HG03442 (cell line): ENCODE measurements at regions not wholly inside any gene's neighbourhood (a gene's known extent, or its start where the extent isn't known, plus 50 kb on each side); places are given as distances from the start of the nearest gene placed in this dataset.

Experiments used
- ATAC-seq: cut with Tn5 transposase; IDR thresholded peaks from one replicate; pipeline ENCODE4 v1.9.1; 2021; ENCODE audit warnings: mild to moderate bottlenecking, moderate library complexity; ENCODE audit not compliant: unreplicated experiment

DNA sequence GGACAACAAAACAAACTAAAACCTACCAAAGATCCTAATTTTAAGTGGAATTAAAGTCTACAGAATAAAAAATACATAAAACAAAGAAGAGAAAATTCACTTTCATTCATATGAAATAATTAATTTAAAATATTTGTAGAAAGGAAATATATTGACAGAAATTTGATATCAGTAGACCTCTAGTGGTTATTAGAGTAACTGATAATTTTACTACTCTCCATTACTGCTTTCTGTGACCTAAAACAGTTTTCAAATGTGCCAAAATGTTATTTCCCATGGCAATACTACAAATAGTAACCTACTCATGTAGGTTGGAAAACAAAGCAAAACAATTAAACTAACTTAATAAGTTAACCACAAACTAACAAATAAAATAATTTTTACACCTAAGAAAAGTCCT lies 147.1 kb downstream of the NOL4 start:
- no peak for ATAC-seq

DNA sequence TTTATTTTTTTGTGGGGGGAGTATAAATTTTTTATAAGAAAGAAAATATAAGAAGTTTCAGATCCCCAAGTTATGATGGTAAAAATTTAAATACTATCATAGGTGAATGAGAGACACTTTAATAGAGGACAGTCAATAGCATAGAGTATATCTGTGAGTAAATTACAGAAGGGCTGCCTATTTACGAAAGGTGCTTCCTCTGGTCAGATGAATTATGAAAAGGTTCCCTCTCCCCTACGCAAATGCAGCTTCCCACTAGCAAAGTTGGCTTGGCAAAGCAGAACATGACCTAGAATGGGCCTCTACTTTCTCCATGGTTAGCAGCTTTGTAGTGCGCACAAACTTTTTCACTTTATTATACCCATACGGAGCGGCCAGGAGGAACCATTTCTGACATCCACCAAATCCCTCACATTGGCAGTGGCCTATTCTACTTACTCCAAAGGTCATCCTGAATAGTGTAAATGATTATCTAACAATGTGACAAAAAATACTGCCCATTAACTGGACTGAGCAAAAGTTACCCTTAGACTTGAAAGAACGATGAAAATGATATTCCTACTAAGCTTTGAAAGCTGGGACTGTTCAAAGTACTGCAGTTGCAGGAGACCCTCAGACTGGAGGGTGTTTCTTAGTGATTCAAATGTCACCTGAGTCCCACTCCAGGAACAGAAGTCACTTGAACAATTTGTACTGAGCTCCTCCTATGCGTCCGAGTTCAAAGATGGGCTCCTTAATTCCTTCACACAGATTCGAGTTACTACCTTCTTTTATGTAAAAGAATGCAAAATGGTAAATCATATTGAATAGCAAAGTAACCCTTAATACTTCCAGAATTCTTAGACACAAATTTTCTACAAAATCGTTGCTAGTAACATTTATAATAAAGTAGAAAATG lies 148.5 kb downstream of the NOL4 start:
- no peak for ATAC-seq

GRCh38 chr18:34061226-34061625 lies 163.5 kb downstream of the NOL4 start:
- no peak for ATAC-seq

DNA sequence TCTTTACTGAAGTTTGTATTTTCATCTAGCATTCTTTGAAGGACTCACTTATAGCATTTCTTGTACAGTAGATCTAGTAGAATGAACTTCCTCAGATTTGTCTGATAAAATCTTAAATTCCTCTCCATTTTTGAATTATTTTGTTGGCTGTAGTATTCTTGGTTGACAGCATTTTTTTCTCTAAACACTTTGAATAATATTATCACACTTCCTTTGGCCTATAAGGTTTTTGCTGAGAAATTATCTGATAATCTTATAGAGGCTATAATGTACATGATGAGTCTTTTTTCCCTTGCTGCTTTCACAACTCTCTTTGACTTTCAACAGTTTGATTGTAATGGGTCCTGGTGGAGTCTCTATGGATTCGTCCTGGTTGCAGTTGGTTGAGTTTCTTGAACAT lies 169.5 kb downstream of the NOL4 start:
- ATAC-seq, result no peak

DNA sequence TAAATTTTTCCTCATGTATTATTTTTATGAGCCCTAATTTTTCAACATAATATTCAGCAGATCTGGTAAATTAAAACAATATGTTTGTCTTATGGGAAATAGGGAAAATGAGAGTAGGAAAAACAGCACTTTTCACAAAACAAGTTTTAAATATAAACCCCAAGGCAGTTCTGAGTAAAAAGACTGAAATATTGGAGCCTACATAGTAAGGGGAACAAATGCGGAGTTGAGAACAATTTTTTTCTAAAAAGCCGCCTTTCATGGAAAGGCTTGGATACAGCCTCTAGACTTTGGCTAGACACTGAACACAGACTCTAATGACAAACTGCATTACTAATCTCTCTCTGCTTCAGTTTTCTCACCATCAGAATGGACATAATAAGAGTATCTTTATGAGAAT lies 174.1 kb downstream of the NOL4 start:
- no peak for ATAC-seq

GRCh38 chr18:34049511-34049910 lies 175.2 kb downstream of the NOL4 start:
- ATAC-seq, result no peak

GRCh38 chr18:34048423-34048822 lies 176.3 kb downstream of the NOL4 start:
- ATAC-seq, result no peak

GRCh38 chr18:34042423-34043146 lies 182.1 kb downstream of the NOL4 start:
- ATAC-seq, result no peak

DNA sequence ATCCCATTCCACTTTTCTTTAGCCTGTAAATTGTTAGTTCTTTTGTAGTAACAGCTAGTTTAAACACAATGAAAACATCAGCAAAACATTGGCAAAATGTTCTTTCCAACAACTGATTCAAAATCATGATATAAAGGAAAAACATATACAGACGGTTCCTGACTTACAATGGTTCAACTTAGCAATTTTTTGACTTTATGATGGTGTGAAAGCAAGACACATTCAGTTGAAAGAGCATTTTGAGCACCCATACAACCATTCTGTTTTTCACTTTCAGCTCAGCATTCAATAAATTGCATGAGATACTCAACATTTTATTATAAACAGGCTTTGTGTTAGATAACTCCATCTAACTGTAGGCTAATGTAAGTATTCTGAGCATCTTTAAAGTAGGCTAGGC lies 185.1 kb downstream of the NOL4 start:
- no peak for ATAC-seq

DNA sequence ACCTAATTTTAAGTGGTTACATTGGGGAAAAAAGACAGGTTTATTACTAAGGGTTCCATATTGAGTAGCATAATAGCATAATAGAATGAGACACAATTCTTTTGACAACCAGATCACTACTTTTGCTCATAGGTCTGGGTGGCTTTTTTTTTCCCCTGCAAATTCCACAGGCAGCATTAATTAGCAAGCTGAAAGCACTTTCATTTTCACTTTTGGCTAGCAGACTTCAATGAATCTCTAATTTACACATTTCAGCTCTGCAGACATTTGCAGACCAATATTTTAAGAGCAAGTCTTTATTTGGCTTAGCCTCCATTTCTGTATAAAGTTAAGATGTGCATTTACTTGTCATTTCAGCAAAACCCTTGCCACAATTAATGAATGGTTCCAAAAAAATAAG lies 185.5 kb downstream of the NOL4 start:
- peak; percentile 59 for ATAC-seq

DNA sequence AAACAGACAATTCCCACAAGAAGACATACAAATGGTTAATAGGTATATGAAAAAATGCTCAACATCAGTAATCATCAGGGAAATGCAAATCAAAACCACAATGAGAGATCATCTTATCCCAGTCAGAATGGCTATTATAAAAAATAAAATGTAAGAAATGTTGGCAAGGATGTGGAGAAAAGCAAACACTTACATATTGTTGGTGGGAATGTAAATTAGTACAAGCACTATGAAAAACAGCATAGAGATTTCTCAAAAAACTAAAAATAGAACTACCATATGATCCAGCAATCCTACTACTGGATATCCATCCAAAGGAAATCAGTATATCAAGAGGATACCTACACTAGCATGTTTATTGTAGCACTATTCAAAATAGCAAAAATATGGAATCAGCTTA lies 186.6 kb downstream of the NOL4 start:
- ATAC-seq, result no peak

- no peak for ATAC-seq
These were observed 190.7 kb downstream of the NOL4 start for GRCh38 chr18:34033968-34034367.

DNA sequence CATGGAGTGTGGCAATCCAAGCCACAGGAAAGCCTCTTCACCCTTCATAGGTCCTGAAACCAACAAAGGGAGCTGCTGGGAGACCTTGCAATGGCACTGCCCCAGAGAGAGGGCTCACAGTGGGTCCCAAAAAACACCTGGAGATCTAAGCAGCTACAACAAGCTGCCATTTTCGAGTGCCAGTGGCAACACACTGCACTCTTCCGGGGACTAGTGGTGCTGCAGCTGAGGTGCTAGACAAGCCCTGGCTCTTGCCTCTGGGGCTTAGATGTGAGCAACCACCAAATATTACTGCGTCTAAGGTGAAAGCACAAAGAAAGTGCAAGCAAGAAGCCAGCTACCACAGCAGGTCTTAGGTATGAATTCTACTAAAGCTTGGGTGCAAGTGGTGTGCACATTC lies 192.9 kb downstream of the NOL4 start:
- no peak for ATAC-seq

DNA sequence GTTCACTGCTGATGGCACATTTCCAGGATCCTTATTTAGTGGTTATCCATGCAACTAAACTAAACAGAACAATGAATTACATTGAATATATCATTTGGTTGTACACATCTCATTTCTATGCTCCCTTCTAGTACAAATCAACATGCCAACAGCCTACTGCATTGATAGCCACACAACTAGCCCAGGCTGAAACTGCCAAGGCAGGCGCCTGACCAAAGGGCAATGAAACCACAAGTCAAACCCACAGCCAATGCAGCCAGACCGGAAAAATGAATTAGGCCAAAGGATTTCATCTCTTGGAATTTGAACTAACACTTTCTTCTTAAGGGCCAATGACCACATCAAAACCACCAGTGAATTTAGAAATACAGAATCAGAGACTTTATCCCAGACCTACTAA lies 196.4 kb downstream of the NOL4 start:
- ATAC-seq, result no peak

DNA sequence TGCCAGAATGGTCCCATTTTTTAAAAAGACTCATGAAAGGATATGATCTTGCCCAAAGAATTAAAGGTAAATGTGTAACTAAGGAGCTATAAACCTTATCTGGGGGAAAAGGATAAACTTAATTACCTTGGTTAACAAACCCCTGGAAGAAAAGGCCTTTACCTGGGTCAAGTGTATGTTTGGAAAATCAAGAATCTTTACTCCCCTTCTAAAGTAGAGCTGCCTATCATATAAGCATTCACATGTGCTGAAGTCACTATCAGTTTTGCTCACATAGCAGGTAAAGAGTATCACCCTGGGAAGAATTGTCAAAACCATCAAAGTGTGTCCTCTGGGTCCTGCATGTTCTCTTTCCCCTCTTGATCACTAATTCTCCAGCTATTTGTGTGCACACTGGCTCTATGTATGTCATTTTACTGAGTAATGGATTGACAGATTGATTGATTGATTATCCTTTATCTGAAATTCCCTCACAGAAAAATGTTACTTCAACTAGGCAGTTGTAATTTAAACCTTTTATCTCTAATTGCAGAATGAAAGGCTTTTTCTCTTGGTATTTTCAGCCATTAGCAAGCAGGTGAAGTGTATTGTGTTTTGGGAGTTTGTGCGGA lies 199.4 kb downstream of the NOL4 start:
- ATAC-seq, result no peak

GRCh38 chr18:34023471-34023870 lies 201.2 kb downstream of the NOL4 start:
- no peak for ATAC-seq

DNA sequence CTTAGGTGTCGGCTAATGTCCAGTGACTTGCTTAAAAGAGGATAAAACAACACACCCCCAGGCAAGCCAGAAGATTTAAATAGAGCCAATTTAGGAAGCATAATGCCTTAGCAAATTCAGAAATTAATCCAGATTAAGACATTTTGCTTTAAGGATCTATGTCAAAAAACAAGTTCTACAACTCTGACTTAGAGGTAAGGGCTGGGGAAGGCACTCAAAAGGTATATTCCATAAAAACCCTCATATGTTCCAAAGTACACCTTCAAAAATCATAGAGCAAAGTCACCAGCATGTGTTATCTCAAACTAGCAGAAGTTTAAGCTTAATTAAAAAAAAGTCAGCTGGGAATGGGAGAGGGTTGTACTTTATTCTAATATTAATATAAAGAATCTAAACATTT lies 206.4 kb downstream of the NOL4 start:
- ATAC-seq, result no peak

DNA sequence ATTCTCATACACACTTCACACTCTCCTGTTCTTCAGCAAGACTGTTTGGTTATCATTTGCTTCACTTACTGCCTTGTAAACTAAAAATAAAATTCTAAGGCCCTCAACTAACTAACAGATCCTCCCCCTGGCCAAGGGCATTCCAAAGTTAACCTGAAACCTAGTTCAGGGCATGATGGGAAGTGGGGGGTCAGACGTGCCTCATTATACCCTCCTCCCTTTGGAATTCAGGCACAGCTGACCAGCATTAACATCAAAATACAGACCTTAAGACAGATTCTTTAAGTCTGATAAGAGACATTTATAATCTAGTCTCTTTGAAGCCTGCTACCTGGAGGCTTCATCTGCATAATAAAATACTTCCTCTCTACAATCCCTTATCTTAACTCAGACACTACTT lies 221.0 kb downstream of the NOL4 start:
- no peak for ATAC-seq

DNA sequence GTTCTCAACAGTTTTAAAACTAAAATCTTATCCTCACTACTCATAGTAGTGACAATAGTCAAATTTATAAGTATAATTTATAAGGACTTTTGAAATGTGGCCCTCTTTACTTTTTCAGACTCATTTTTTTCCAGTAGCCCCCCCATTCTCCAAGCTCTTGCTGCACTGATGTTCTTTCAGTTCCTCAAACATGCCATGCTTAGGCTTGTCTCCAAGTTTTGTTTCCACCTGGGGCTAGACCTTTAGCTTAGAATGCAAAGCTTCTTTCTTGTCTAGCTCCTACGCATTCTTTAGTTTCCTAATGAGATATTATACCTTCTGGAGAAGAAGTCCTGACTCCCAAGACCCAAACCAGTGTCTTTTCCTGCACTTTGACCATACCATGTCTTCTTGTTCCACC lies 222.6 kb downstream of the NOL4 start:
- ATAC-seq, result no peak

DNA sequence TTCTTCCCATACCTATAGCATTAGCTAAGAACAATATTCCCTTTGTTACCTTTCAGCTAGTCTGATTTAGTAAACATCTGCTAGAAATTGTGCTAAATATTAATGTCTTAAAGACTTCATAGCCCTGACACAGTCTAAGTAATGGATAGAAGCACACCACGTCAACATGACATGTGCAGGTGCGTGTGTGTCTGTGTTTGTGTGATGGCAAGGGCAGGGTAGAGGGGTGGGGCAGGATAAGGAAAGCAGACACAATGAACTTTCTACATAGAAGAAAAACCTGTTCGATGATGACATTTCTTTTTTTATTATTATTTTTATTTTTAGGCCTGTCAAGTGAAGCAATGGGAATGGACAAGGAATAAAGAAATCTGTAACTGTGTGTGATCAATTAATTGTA lies 223.3 kb downstream of the NOL4 start:
- ATAC-seq, result no peak

DNA sequence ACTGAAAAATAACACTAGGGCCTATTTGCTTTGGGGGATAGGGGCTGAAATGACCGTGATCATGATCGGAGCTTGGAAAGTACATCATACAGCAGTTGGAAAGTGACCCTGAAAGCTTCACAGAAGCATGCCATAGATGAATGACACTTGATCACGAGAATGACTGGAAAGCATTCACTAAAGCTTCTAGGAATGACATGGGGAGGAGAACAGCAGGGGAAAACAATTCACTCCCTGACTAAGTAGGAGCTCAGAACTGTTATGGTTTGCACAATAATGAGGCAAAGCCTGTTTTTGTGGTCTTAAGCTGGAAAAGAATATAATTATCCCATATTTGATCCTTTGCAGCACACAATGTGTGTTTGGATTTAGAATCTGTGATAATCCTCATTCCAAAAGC lies 237.5 kb downstream of the NOL4 start:
- ATAC-seq, result no peak

GRCh38 chr18:33983126-33983525 lies 241.6 kb downstream of the NOL4 start:
- no peak for ATAC-seq
